ENCODE measurements at regions not wholly inside any gene's neighbourhood (a gene's known extent, or its start where the extent isn't known, plus 50 kb on each side); places are given as distances from the start of the nearest gene placed in this dataset.

DNA sequence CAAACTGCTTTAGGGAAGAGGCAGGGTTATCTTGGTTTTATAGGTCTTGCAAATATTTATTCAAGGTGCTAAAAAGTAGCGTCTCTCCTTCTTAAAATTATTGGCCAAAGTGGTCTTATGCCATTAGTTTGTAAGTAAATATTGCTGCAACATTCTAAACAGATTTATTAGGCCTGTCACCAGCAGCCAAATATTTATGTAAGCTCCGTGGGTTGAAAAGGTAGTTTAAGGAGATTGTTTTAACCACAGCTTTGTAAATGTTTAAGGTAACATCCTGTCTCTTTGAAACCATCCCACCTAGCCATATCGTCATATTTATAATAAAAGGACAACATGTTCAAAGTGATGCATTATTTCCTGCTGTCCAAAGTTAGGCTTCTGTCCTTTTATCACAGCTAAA lies 210.1 kb upstream of the LNX1 start:
- TF ChIP-seq POLR2A (IDR thresholded peaks at IDR 0.05) = no peak
- TF ChIP-seq, protein P1, sequence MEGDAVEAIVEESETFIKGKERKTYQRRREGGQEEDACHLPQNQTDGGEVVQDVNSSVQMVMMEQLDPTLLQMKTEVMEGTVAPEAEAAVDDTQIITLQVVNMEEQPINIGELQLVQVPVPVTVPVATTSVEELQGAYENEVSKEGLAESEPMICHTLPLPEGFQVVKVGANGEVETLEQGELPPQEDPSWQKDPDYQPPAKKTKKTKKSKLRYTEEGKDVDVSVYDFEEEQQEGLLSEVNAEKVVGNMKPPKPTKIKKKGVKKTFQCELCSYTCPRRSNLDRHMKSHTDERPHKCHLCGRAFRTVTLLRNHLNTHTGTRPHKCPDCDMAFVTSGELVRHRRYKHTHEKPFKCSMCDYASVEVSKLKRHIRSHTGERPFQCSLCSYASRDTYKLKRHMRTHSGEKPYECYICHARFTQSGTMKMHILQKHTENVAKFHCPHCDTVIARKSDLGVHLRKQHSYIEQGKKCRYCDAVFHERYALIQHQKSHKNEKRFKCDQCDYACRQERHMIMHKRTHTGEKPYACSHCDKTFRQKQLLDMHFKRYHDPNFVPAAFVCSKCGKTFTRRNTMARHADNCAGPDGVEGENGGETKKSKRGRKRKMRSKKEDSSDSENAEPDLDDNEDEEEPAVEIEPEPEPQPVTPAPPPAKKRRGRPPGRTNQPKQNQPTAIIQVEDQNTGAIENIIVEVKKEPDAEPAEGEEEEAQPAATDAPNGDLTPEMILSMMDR (IDR thresholded peaks at IDR 0.05) = no peak

Measured in tibial nerve (tissue), 3 donors.